ENCODE measurements at regions not wholly inside any gene's neighbourhood (a gene's known extent, or its start where the extent isn't known, plus 50 kb on each side); places are given as distances from the start of the nearest gene placed in this dataset.

GRCh38 chr1:95806171-95806570 is 572.2 kb downstream of the RWDD3 start:
- no TSS peak for BruUV-seq (replicated peaks)
- Mint-ChIP-seq H3K9me3 (ENCODE audit: low read depth, unreplicated experiment) (no peaks in the 10 kb centered on the region), H3K4me3 (ENCODE audit: low read depth, unreplicated experiment) (no peak overlapping the region), H3K27me3 (ENCODE audit: unreplicated experiment) (no peaks in the 10 kb centered on the region), H3K4me1 (ENCODE audit: low read depth, unreplicated experiment) (no peaks in the 10 kb centered on the region), H3K27ac (ENCODE audit: unreplicated experiment) (no peak overlapping the region), H3K36me3 (ENCODE audit: insufficient read depth, unreplicated experiment) (no peaks in the 10 kb centered on the region)
- intact Hi-C loops (cut with micrococcal nuclease; ENCODE audit: unreplicated experiment) = no loop called here
- DNase-seq = no peak
- CTCF ChIA-PET = no interaction called here
- TF ChIP-seq CTCF (IDR thresholded peaks at IDR 0.05; ENCODE audit: unreplicated experiment) = no peak

GRCh38 chr1:95809391-95809790 is 575.4 kb downstream of the RWDD3 start:
- Mint-ChIP-seq H3K27ac (ENCODE audit: unreplicated experiment) (no peak overlapping the region), H3K36me3 (ENCODE audit: insufficient read depth, unreplicated experiment) (no peaks in the 10 kb centered on the region), H3K4me1 (ENCODE audit: low read depth, unreplicated experiment) (no peaks in the 10 kb centered on the region), H3K9me3 (ENCODE audit: low read depth, unreplicated experiment) (peaks cover 3% of the 10 kb centered on the region), H3K4me3 (ENCODE audit: low read depth, unreplicated experiment) (no peak overlapping the region), H3K27me3 (ENCODE audit: unreplicated experiment) (no peaks in the 10 kb centered on the region)
- no peak for DNase-seq
- TF ChIP-seq CTCF (IDR thresholded peaks at IDR 0.05; ENCODE audit: unreplicated experiment) = no peak
- no TSS peak for BruUV-seq (replicated peaks)
- CTCF ChIA-PET = interaction anchor here (0.7 kb wide), 1 partner anchor 45 kb away, joined by 4 read pairs; no protein-coding TSS in a partner anchor
- intact Hi-C loops (cut with micrococcal nuclease; ENCODE audit: unreplicated experiment) = no loop called here

- Mint-ChIP-seq H3K27ac (ENCODE audit: unreplicated experiment) (no peak overlapping the region), H3K4me1 (ENCODE audit: low read depth, unreplicated experiment) (no peaks in the 10 kb centered on the region), H3K4me3 (ENCODE audit: low read depth, unreplicated experiment) (no peak overlapping the region), H3K9me3 (ENCODE audit: low read depth, unreplicated experiment) (peaks cover 4% of the 10 kb centered on the region), H3K36me3 (ENCODE audit: insufficient read depth, unreplicated experiment) (no peaks in the 10 kb centered on the region), H3K27me3 (ENCODE audit: unreplicated experiment) (no peaks in the 10 kb centered on the region)
- no peak for TF ChIP-seq CTCF (IDR thresholded peaks at IDR 0.05; ENCODE audit: unreplicated experiment)
- CTCF ChIA-PET = no interaction called here
- no TSS peak for BruUV-seq (replicated peaks)
- intact Hi-C loops (cut with micrococcal nuclease; ENCODE audit: unreplicated experiment) = no loop called here
- DNase-seq = no peak
Measured at GRCh38 chr1:95815511-95815910, 581.5 kb downstream of the RWDD3 start.

- Mint-ChIP-seq H3K9me3 (ENCODE audit: low read depth, unreplicated experiment) (peaks cover 2% of the 10 kb centered on the region), H3K4me3 (ENCODE audit: low read depth, unreplicated experiment) (no peak overlapping the region), H3K4me1 (ENCODE audit: low read depth, unreplicated experiment) (no peaks in the 10 kb centered on the region), H3K27me3 (ENCODE audit: unreplicated experiment) (no peaks in the 10 kb centered on the region), H3K27ac (ENCODE audit: unreplicated experiment) (no peak overlapping the region), H3K36me3 (ENCODE audit: insufficient read depth, unreplicated experiment) (no peaks in the 10 kb centered on the region)
- intact Hi-C loops (cut with micrococcal nuclease; ENCODE audit: unreplicated experiment) = no loop called here
- CTCF ChIA-PET = no interaction called here
- DNase-seq = no peak
- TF ChIP-seq CTCF (IDR thresholded peaks at IDR 0.05; ENCODE audit: unreplicated experiment) = no peak
- BruUV-seq (replicated peaks) = no TSS peak
Measured at GRCh38 chr1:95829556-95829955, 595.5 kb downstream of the RWDD3 start.

- Mint-ChIP-seq H3K27me3 (ENCODE audit: unreplicated experiment) (no peaks in the 10 kb centered on the region), H3K4me3 (ENCODE audit: low read depth, unreplicated experiment) (no peak overlapping the region), H3K4me1 (ENCODE audit: low read depth, unreplicated experiment) (no peaks in the 10 kb centered on the region), H3K9me3 (ENCODE audit: low read depth, unreplicated experiment) (peaks cover 10% of the 10 kb centered on the region), H3K36me3 (ENCODE audit: insufficient read depth, unreplicated experiment) (no peaks in the 10 kb centered on the region), H3K27ac (ENCODE audit: unreplicated experiment) (no peak overlapping the region)
- CTCF ChIA-PET = no interaction called here
- TF ChIP-seq CTCF (IDR thresholded peaks at IDR 0.05; ENCODE audit: unreplicated experiment) = no peak
- DNase-seq = no peak
- intact Hi-C loops (cut with micrococcal nuclease; ENCODE audit: unreplicated experiment) = no loop called here
- BruUV-seq (replicated peaks) = no TSS peak
Measured at GRCh38 chr1:95832370-95832769, 598.4 kb downstream of the RWDD3 start.

Data from Calu3 (cell line).